HG02938 (cell line): ENCODE measurements at regions not wholly inside any gene's neighbourhood (a gene's known extent, or its start where the extent isn't known, plus 50 kb on each side); places are given as distances from the start of the nearest gene placed in this dataset.

Experiments
- ATAC-seq: cut with Tn5 transposase; IDR thresholded peaks from one replicate; pipeline ENCODE4 v1.9.1; 2021; ENCODE audit warnings: mild to moderate bottlenecking, moderate library complexity; ENCODE audit not compliant: unreplicated experiment

- no peak for ATAC-seq
These were observed 283.9 kb upstream of the EEF2KMT start for GRCh38 chr16:5381481-5381880.

- ATAC-seq: no peak
These were observed 282.4 kb upstream of the EEF2KMT start for GRCh38 chr16:5379954-5380353.

DNA sequence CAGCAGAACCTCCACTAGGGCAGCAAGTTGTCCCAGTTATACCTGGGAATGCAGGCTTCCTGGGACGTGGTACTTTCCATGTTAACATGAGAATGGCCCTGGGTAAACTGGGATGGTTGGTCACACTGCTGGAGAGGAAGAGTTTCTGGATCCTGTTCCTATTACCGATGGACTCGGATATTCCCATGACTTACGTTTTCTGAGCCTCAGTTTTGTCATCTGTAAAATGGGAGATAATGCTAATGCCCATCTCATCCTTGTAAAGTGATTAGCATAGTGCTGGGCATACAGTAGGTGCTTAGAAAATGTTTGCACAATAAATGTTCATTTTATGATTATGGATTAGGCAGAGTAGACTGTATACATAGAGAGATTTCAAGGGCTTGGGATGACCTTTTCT lies 280.9 kb upstream of the EEF2KMT start:
- no peak for ATAC-seq

- no peak for ATAC-seq
These were observed 279.8 kb upstream of the EEF2KMT start for GRCh38 chr16:5377280-5377898.

- ATAC-seq: no peak
These were observed 276.6 kb upstream of the EEF2KMT start for GRCh38 chr16:5374184-5374583.

GRCh38 chr16:5367951-5368350 lies 270.4 kb upstream of the EEF2KMT start:
- no peak for ATAC-seq

DNA sequence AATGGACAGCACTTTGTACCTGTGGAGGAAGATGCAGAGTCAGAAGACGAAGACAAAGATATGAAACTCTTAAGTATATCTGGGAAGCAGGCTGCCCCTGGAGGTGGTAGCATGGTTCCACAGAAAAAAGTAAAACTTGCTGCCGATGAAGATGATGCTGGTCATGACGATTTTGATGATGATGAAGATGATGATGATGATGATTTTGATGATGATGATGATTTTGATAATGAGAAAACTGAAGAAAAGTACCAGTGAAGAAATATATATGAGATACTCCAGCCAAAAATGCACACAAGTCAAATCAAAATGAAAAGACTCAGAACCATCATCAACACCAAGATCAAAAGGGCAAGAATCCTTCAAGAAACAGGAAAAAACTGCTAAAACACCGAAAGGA lies 268.5 kb upstream of the EEF2KMT start:
- ATAC-seq: no peak

GRCh38 chr16:5364186-5364585 lies 266.6 kb upstream of the EEF2KMT start:
- ATAC-seq: no peak

DNA sequence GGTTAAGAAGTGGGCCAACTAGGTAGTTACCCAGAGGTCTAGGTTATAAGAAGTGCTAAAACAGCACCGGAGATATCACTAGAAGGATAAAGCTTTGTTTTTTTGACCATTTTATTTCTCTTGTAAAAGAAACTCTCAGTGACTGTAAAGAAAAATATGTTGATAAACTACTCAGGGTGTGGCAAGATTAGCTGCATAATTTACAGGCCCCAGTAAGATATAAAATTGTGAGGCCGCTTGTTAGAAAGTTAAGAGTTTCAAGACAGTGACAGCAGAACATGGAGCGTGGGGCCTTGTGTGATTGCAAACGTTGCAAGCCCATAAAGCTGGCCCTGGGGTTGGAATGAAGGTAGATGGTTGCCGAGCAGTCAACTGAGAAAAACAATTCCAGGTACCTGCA lies 263.7 kb upstream of the EEF2KMT start:
- ATAC-seq: no peak

DNA sequence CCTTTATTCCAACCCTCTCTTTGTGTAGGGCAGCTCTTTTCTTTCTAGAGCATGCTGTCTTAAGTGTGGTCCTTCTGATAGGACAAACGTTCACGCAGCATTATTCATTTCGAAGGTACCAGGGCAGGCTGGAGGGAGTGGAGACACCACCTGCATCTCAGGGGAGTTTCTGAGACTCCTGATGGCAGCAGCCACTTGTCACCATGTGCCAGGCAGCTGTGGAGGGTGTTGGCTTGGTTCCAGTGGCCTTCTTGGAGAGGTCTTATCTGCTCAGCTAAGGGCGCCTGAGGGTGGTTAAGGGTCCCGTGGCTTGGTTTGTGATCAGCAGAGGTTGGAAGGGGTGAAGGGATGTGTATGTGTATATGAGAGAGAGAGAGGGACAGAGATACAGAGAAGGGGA lies 257.1 kb upstream of the EEF2KMT start:
- no peak for ATAC-seq

- ATAC-seq: no peak
These were observed 252.3 kb upstream of the EEF2KMT start for GRCh38 chr16:5349670-5350517.

GRCh38 chr16:5349101-5349500 lies 251.5 kb upstream of the EEF2KMT start:
- ATAC-seq: no peak

DNA sequence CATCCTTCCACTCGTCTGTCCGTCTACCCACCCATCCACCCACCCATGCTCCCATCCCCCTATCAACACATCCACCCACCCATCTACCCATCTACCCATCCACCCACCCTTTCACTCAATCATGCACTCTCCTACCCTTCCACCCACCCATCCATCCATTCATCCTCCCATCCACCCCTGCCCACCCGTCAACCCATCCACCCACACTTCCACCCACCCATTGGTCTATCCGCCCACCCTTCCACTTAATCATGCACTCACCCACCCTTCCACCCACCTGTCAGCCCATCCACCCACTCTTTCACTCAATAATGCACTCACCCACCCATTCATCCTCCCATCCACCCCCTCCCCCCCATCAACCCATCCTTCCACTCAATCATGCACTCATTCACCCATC lies 250.0 kb upstream of the EEF2KMT start:
- no peak for ATAC-seq

GRCh38 chr16:5336941-5337340 lies 239.3 kb upstream of the EEF2KMT start:
- no peak for ATAC-seq

DNA sequence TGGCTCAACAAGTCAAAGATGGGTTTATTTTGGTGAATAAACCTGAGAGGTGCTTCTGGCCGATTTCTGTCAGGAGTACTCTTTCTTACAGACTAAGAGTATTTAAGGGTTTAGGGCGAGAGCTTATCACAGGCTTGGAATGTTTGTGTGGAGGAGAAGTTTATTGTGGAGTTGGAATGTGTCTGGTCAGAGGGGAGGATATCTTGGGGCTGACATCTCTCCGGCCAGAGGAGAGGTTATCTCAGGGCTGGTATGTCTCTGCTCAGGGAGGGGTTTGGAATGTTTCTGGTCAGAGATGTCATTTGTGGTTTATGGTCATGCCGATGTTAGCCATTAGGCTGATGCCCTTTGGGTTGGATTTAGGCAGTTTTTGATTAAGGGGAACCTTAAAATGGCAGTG lies 236.4 kb upstream of the EEF2KMT start:
- ATAC-seq: no peak

DNA sequence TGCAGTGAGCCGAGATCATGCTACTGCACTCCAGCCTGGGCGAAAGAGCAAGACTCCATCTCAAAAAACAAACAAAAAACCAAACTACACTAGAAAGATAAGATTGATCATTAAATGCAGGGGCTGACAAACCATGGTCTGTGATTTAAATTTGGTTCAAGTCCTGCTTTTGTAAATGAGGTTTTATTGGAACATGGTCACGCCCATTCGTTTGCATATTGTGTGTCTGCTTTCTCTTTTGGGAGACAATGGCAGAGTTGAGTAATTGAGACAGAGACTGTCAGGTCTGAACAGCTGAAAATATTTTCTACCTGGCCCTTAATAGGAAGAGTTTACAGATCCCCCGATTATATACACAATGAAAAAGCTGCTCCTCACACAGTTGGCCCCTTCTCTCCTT lies 235.5 kb upstream of the EEF2KMT start:
- no peak for ATAC-seq

GRCh38 chr16:5330058-5330457 lies 232.5 kb upstream of the EEF2KMT start:
- no peak for ATAC-seq

GRCh38 chr16:5328546-5328945 lies 231.0 kb upstream of the EEF2KMT start:
- ATAC-seq: no peak

- no peak for ATAC-seq
These were observed 228.8 kb upstream of the EEF2KMT start for GRCh38 chr16:5326395-5326794.

- ATAC-seq: no peak
These were observed 228.3 kb upstream of the EEF2KMT start for GRCh38 chr16:5325932-5326331.

GRCh38 chr16:5323284-5324141 lies 225.9 kb upstream of the EEF2KMT start:
- ATAC-seq: no peak

DNA sequence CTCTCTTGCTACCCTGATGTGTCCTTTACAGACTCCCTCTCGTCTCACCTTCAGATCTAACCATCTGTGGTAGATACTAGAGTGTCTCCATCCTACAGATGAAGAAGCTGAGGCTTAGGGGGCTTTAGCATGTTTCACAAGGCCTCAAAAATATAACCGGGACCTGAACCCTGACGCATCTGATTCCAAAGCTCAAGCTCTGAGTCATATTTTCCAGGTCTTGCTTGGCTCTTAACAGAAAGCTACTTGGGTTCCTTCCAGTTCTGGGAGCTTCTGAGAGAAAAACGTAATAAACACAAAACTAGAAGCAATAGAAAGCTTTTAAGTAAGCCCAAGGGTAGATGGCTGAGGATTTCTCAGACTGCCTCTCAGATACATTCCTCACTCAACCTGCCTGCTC lies 224.3 kb upstream of the EEF2KMT start:
- ATAC-seq: no peak
